IPS DF 6.9 (cell line): ENCODE measurements at regions not wholly inside any gene's neighbourhood (a gene's known extent, or its start where the extent isn't known, plus 50 kb on each side); places are given as distances from the start of the nearest gene placed in this dataset.

Experiments
- DNase-seq: peaks from one replicate; pipeline ENCODE4 v3.0.0-alpha.2; 2013; ENCODE audit warnings: low read depth, low spot score
- H3K27ac ChIP-seq: one replicate; pipeline ENCODE4 v1.5.1; 2013; ENCODE audit warnings: low read length, control low read depth
- H3K27me3 ChIP-seq: 2 replicates; pipeline ENCODE4 v1.6.1; 2013; ENCODE audit warnings: mild to moderate bottlenecking, low read length; ENCODE audit not compliant: control insufficient read depth, insufficient read depth
- H3K36me3 ChIP-seq: 2 replicates; pipeline ENCODE4 v1.6.1; 2013; ENCODE audit warnings: low read length; ENCODE audit not compliant: control insufficient read depth, insufficient read depth
- H3K4me1 ChIP-seq: 2 replicates; pipeline ENCODE4 v1.6.1; 2013; ENCODE audit warnings: low read length; ENCODE audit not compliant: control insufficient read depth, insufficient read depth
- H3K4me3 ChIP-seq: 2 replicates; pipeline ENCODE4 v1.5.1; 2013; ENCODE audit warnings: mild to moderate bottlenecking, low read length
- H3K9me3 ChIP-seq: 2 replicates; pipeline ENCODE4 v1.6.1; 2013; ENCODE audit warnings: low read length, inconsistent platforms; ENCODE audit not compliant: control insufficient read depth, insufficient read depth
- WGBS: extraction: QIAGEN DNeasy Blood & Tissue Kit; methylation state at CpG from one replicate; pipeline ENCODE4 v1.1.7; 2013; ENCODE audit warnings: mixed read lengths, missing lambda C conversion rate; ENCODE audit not compliant: insufficient read length, insufficient coverage; 5-methylcytosine and 5-hydroxymethylcytosine counted together

DNA sequence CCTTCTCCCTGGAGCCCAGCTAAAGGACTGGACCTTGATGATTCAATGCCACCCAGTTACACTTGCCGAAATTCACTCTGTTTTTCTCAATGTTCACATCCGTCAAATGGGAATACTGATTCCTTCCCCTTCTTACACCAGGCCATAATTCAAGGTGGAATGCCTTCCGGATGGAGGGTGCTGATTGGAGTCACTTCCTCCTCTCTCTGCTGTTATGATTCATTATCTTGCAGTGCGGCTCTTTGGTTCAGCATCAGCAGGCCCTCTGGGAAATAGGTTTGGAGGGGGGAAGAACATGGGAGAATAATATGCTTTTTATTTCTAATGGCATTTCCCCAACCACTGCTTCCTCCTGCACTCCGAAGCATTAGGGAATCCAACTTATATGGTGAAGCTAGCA is 390.6 kb upstream of the TBX3 start:
- no peak for DNase-seq
- H3K36me3 ChIP-seq: no peaks in the 10 kb centered on the region
- no peak overlapping the region for H3K27ac ChIP-seq
- no peak overlapping the region for H3K4me3 ChIP-seq
- 0 out of 2 replicates have a peak, but pooled peaks cover 1% of the 10 kb centered on the region for H3K4me1 ChIP-seq
- WGBS: no CpG with 5 or more reads among the region's 5 CpGs
- no peaks in the 10 kb centered on the region for H3K9me3 ChIP-seq
- H3K27me3 ChIP-seq: no peaks in the 10 kb centered on the region

DNA sequence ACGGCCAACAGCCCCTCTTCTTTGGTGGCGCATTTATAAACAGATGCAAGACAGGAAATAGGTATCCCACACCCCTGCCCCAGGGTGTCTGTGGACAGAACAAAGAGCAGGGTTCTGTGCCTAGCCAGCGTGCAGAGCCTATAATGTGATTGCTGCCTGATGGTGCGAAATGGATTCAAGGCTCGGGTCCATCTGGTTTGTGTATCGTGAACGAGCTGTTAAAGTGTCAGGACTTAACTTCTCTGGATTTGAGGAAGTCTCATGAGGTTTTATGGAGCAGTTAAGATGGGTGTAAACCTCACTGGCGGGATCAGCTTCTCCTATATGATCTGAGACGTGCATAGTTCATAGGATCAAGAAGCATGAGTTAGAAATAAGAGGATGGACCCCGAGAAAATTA is 388.7 kb upstream of the TBX3 start:
- no peaks in the 10 kb centered on the region for H3K36me3 ChIP-seq
- H3K27ac ChIP-seq: no peak overlapping the region
- H3K27me3 ChIP-seq: no peaks in the 10 kb centered on the region
- no peak for DNase-seq
- H3K9me3 ChIP-seq: no peaks in the 10 kb centered on the region
- WGBS: no CpG with 5 or more reads among the region's 10 CpGs
- H3K4me3 ChIP-seq: no peak overlapping the region
- H3K4me1 ChIP-seq: 0 out of 2 replicates have a peak, but pooled peaks cover 1% of the 10 kb centered on the region

DNA sequence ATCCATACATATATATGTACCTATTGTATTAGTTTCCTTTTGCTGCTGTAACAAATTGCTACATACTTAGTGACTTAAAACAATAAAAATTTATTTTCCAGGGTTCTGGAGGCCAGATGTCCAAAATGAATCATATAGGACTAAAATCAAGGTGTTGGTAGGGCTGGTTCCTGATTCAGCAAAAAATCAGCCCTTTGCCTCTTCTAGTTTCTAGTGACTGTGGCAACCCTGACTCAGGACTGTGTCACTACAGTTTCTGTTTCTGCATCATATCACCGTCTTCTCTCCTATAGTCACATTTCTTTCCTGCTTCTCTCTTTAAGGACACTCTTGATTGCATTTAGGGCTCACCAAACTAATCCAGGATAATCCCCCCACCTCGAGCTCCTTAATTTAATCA is 386.3 kb upstream of the TBX3 start:
- Histone ChIP-seq H3K9me3 (no peaks in the 10 kb centered on the region), H3K27ac (no peak overlapping the region), H3K36me3 (no peaks in the 10 kb centered on the region), H3K4me1 (0 out of 2 replicates have a peak, but pooled peaks cover 1% of the 10 kb centered on the region), H3K4me3 (no peak overlapping the region), H3K27me3 (no peaks in the 10 kb centered on the region)
- no peak for DNase-seq
- WGBS: no CpG with 5 or more reads among the region's 2 CpGs

DNA sequence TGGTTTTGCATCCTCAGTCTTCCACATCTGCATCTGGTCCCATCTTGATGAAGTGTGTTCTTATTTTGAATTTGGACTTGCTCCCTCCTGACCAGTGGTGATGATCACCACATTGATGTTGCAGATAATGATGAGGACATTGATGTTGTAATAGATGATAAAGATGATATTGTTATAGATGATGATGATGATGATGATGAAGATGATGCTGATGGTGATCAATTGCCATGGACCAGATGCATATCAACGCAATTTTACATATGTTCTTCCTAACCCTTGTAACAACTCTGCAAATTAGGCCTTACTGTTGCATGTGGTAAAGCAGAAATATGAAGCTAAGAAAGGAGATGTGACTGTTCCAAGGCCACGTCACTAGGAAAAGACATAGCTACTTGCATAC is 380.3 kb upstream of the TBX3 start:
- no peak for DNase-seq
- Histone ChIP-seq H3K27ac (no peak overlapping the region), H3K4me1 (no peaks in the 10 kb centered on the region), H3K27me3 (no peaks in the 10 kb centered on the region), H3K9me3 (no peaks in the 10 kb centered on the region), H3K4me3 (no peak overlapping the region), H3K36me3 (no peaks in the 10 kb centered on the region)
- WGBS: no CpG with 5 or more reads among the region's 2 CpGs

DNA sequence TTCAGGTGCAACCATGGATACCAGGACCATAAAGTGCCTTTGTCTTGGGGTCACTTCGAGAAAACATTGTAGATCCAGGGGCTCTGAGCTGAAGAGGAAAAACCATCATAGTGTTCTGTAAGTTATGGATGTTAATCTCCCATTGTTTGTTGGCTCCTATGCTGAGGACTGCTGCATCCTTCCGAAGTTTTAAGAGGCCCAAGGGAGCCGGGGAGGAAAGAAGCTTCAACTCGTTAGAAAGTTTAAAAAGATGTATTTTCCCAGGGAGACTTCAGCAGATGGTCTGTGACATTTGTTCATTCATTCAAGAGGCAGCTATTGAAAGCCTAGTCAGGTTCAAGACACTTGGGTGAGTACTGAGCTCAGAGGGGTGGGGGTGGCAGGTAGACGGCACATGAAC is 378.8 kb upstream of the TBX3 start:
- DNase-seq: no peak
- Histone ChIP-seq H3K27ac (no peak overlapping the region), H3K27me3 (no peaks in the 10 kb centered on the region), H3K36me3 (no peaks in the 10 kb centered on the region), H3K4me1 (no peaks in the 10 kb centered on the region), H3K9me3 (no peaks in the 10 kb centered on the region), H3K4me3 (no peak overlapping the region)
- no CpG with 5 or more reads among the region's 5 CpGs for whole genome bisulfite sequencing

DNA sequence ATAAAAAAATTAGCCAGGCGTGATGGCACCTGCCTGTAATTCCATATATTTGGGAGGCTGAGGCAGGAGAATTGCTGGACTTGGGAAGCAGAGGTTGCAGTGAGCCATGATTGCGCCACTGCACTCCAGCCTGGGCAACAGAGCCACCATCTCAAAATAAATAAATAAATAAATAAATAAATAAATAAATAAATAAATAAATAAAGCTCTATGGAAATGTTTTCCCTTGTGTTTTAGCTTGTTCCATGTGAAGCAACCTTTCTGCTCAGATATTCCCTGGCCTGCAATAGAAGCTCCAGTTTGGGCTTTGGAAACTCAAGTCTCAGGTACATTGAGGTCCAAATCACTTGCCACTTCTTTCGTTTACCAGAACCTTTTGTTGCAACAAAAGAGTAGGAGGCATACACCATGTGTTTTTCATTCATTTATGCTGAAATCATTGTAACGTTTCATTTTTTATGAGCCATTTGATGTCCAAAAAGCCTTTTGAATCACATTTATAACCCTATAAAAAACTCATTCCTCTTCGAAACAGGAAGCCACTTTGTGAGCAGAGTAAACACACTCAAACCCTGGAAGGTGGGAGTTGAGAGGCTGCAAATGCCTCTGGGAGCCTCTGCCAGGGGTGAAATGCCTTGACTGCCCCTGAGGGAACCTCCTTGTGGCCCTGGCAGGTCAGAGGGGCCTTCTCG is 376.6 kb upstream of the TBX3 start:
- no peak overlapping the region for H3K27ac ChIP-seq
- no peak for DNase-seq
- 100% methylated on average over 1 of the region's 6 CpGs for WGBS
- no peaks in the 10 kb centered on the region for H3K36me3 ChIP-seq
- no peaks in the 10 kb centered on the region for H3K9me3 ChIP-seq
- H3K4me1 ChIP-seq: no peaks in the 10 kb centered on the region
- no peaks in the 10 kb centered on the region for H3K27me3 ChIP-seq
- no peak overlapping the region for H3K4me3 ChIP-seq

DNA sequence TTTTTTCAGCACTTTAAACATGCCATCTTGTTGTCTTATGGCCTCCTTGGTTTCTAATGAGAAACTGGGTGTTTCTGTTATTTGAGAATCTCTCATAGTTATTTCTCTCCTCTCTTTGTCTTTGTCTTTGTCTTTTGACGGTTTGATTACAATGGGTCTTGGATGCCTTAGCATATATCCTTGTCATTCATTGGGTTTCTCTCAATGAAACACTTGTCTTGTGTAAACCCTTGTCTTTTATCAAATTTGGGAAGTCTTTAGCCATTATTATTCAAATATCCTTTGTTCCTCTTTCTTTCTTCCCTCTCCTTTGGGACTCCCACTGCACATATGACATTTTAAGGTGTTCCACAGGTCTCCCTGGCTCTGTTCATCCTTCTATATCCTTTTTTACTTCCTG is 373.5 kb upstream of the TBX3 start:
- Histone ChIP-seq H3K4me3 (no peak overlapping the region), H3K4me1 (no peaks in the 10 kb centered on the region), H3K36me3 (no peaks in the 10 kb centered on the region), H3K27me3 (no peaks in the 10 kb centered on the region), H3K27ac (no peak overlapping the region), H3K9me3 (no peaks in the 10 kb centered on the region)
- DNase-seq: no peak
- no CpG with 5 or more reads among the region's 1 CpG for WGBS

DNA sequence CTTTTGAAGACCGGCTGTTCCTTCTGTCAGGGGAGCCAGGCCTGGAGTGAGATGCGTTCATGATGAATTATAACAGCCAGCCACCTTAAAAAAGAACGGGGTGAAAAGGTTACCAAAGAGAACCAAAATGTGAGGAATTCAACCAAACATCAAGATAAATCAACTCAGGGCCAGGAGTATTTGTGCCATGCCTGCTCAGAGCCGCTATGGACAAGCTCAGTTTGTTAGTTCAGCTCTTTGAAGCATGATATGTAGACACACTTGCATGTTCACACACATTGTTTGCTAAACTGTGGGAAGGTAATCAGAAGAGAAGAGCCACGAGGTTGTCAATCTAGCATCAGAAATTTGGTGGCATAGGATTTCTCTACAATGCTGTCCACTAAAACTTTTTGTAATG is 367.4 kb upstream of the TBX3 start:
- no peak for DNase-seq
- Histone ChIP-seq H3K27me3 (no peaks in the 10 kb centered on the region), H3K36me3 (no peaks in the 10 kb centered on the region), H3K4me1 (no peaks in the 10 kb centered on the region), H3K27ac (no peak overlapping the region), H3K9me3 (no peaks in the 10 kb centered on the region), H3K4me3 (no peak overlapping the region)
- no CpG with 5 or more reads among the region's 5 CpGs for WGBS

DNA sequence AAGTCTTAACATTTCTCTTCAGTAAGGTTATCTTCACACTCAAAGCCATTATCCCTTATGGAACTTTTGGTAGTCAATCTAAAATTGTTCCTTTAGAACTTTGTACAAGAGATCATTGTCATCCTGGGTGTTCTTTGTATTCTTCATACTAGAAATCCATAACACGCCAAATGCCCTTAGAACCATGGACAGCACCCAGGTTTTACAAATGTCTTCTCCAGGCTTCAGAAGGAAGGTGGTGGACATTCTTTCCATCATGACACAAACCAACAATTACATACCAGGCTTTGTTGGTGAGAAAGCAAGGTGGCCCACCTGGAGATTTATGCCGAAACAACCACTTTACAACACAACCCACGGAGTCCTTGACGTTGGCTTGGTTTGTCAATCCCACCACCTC is 365.6 kb upstream of the TBX3 start:
- H3K4me3 ChIP-seq: no peak overlapping the region
- no peak for DNase-seq
- H3K27me3 ChIP-seq: no peaks in the 10 kb centered on the region
- H3K36me3 ChIP-seq: no peaks in the 10 kb centered on the region
- no CpG with 5 or more reads among the region's 4 CpGs for WGBS
- H3K9me3 ChIP-seq: no peaks in the 10 kb centered on the region
- H3K4me1 ChIP-seq: no peaks in the 10 kb centered on the region
- no peak overlapping the region for H3K27ac ChIP-seq

DNA sequence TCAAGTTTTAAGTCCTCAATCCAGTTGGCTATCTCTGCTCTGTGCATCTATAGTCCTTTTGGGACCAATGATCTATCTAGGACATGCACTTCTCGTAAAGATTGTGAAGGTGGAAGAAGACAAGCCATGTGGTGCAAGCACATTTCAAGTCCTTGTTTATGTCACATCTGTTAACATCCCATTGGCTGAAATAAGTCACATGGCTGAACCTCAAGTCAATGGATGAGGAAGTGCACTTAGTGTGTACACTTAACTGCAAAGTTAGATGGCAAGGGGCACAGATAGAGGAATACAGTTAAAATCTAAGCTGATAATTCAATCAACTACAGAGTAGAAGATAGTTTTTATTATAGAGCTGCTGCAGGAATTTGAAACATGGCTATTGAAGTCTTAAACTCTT is 362.8 kb upstream of the TBX3 start:
- H3K4me1 ChIP-seq: no peaks in the 10 kb centered on the region
- no peak overlapping the region for H3K4me3 ChIP-seq
- H3K27me3 ChIP-seq: no peaks in the 10 kb centered on the region
- WGBS: no CpG with 5 or more reads among the region's 1 CpG
- no peaks in the 10 kb centered on the region for H3K36me3 ChIP-seq
- DNase-seq: no peak
- H3K27ac ChIP-seq: no peak overlapping the region
- H3K9me3 ChIP-seq: no peaks in the 10 kb centered on the region

DNA sequence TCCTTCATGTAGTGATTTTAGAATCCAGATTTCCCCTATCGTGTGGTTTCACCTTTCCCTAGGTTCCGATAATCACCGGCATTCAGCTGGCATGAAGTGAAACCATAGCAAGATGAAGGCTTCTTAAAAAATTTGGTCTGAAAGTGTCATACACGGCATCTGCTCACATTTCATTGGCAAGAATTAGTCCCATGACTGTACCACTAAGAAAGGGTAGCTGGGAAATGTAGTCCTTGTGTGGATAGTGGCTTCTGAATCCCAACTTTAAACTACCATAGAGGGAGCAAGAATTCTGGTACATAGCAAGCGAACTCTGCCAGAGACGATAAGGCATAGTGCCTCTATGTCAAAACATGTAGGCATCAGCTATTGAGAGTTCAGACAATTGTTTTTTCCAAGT is 360.1 kb upstream of the TBX3 start:
- Histone ChIP-seq H3K9me3 (no peaks in the 10 kb centered on the region), H3K4me3 (no peak overlapping the region), H3K27me3 (no peaks in the 10 kb centered on the region), H3K36me3 (no peaks in the 10 kb centered on the region), H3K27ac (no peak overlapping the region), H3K4me1 (no peaks in the 10 kb centered on the region)
- no CpG with 5 or more reads among the region's 6 CpGs for WGBS
- DNase-seq: no peak
